Astrocyte of the spinal cord (primary cell): ENCODE measurements at regions not wholly inside any gene's neighbourhood (a gene's known extent, or its start where the extent isn't known, plus 50 kb on each side); places are given as distances from the start of the nearest gene placed in this dataset.

Source experiments
- DNase-seq: peaks from one replicate; pipeline ENCODE4 v3.0.0; 2011; ENCODE audit warnings: low read depth, low spot score
- H3K4me3 ChIP-seq: 2 replicates; pipeline ENCODE4 v1.5.1; 2011; ENCODE audit warnings: low read depth, mild to moderate bottlenecking, low read length, moderate library complexity
- CTCF ChIP-seq: IDR thresholded peaks from 2 replicates; pipeline ENCODE4 v1.5.1; 2012; ENCODE audit warnings: low read depth, mild to moderate bottlenecking, low read length, inconsistent platforms
- in situ Hi-C: cut with HindIII; loops from 2 replicates; pipeline ENCODE4 v1.10.0; 2017; ENCODE audit warnings: low sequenced_read_pairs

DNA sequence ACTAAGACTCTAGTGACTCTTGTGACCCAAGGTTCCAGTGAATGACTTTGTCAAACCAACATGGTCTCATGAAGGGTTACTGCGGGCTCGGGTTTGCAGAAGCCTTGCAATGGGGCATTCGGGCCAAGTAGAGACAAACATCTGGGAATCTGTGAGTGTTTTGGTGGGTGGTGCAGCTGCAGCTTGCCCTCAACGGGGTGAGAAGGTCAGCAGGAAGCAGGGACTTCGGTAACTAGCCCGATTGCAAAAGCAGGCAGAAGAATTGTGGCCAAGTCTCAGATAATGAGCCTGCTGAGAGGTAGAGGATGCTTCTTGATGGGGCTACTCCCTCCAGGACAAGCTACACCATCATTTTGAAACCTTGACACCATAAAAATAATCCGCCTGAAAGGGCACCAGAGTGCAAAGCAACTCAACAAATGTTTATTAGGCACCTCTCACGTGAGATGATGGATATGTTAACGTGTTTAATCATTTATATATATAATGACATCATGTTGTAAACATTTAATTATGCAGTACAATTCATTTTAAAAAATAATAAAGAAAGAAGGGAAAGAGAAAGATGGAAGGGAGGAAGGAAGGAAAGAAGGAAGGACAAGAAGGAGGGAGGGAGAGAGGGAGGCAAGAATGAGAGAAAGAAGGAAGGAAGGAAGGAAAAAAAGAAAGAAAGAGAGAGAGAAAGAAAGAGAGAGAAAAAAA is 263.9 kb upstream of the IGF1R start:
- no peak overlapping the region for H3K4me3 ChIP-seq
- no peak for DNase-seq
- in situ Hi-C loops, result no loop called here
- TF ChIP-seq CTCF, result no peak

- in situ Hi-C loops, result no loop called here
Observed at GRCh38 chr15:98385752-98386381, 262.5 kb upstream of the IGF1R start.

DNA sequence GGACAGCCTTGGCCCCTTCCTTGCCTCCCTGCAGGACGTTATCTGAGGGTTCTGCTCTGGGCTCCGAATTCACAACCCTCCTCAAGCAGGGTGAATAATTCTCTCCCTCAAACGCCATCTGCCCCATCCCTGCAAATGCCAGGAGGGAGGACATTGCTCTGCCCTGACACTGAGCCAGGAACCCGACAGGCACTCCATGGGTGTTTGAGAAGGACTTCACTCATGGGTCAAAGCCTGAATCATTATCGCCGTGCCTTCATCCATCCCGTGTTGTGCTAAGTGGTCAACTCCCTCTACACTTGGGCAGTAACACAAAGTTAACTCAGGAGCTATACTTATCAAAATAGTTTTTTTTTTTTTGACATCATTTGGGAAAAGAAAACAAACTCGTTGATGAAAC is 261.8 kb upstream of the IGF1R start:
- DNase-seq, result no peak
- no peak overlapping the region for H3K4me3 ChIP-seq
- in situ Hi-C loops, result no loop called here
- no peak for TF ChIP-seq CTCF

More at GRCh38 chr15:98385752-98386381, 262.5 kb upstream of the IGF1R start:
- DNase-seq, result no peak
- TF ChIP-seq CTCF, result no peak
- no peak overlapping the region for H3K4me3 ChIP-seq

DNA sequence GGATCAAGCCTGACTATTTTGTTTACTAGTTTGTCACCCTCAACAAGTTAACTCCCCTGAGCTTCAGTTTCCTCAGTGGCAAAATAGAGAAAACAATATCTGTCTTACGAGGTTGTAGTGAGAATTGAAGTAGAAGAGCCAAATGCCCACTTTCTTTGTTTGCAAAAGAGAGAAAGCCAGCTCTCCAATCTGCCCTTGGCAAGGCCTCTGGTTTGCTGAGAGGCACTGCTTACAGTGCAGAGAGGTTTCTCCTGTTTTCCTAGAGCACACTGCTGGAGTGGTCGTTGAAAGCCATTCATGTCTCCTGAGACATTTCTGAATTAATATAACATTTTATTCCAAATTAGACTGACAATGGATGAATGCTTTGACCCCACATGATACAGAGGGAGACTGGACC is 260.5 kb upstream of the IGF1R start:
- TF ChIP-seq CTCF, result no peak
- no peak overlapping the region for H3K4me3 ChIP-seq
- DNase-seq, result no peak
- in situ Hi-C loops, result no loop called here

- H3K4me3 ChIP-seq, result no peak overlapping the region
- no peak for TF ChIP-seq CTCF
- DNase-seq, result no peak
- in situ Hi-C loops, result no loop called here
Observed at GRCh38 chr15:98390946-98391530, 257.3 kb upstream of the IGF1R start.

DNA sequence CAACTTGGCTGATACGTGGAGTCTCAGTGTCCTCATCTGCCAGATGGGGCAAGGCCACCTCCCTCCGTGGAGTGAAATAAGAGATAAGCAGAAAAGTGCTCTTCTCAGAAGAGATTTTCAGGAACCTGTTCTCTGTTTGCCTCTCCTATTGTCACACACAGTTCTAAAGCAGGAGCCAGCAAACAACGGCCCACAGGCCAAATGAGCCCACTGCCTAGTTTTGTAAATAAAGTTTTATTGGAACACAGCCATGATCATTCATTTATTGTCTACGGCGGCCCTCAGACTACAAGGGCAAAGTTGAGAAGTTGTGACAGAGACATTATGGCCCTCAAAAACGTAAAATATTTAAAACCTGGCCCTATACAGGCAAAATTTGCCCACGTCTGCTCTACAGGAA is 256.8 kb upstream of the IGF1R start:
- DNase-seq, result no peak
- TF ChIP-seq CTCF, result no peak
- no peak overlapping the region for H3K4me3 ChIP-seq
- in situ Hi-C loops, result no loop called here
